SK-N-MC (cell line): ENCODE measurements at regions not wholly inside any gene's neighbourhood (a gene's known extent, or its start where the extent isn't known, plus 50 kb on each side); places are given as distances from the start of the nearest gene placed in this dataset.

ENCODE experiments used
- EZH2 ChIP-seq: fragments of 200-600 bp; sonication (generic); IDR thresholded peaks from one replicate; pipeline ENCODE4 v1.6.1; 2017; ENCODE audit warnings: antibody characterized with exemption
- POLR2AphosphoS5 ChIP-seq: IDR thresholded peaks from 2 replicates; pipeline ENCODE4 v1.6.1; 2012; ENCODE audit warnings: mild to moderate bottlenecking, low read depth, low read length, borderline replicate concordance

DNA sequence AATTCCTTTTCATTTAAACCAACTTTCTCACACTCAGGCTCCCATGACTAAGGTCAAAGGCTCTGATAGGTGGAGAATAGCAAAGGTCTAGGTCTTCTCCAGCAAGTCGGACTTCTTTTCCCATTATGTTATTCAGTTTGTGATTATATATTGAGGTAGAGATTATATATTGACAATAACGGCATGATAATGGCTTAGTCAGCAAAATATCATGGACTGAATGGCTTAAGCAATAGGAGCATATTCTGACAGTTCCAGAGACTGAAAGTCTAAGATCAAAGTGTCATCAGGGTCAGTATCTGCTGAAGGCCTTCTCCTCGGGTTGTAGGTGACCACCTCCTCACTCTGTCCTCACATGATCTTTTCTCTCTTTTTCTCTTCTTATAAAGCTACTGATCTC lies 1251.4 kb downstream of the ROBO1 start:
- TF ChIP-seq EZH2 (no peak), POLR2AphosphoS5 (no peak)
